Neural crest cell (in vitro differentiated cells): ENCODE measurements at regions not wholly inside any gene's neighbourhood (a gene's known extent, or its start where the extent isn't known, plus 50 kb on each side); places are given as distances from the start of the nearest gene placed in this dataset.
"Not testable (repeated sequence)": the region's sequence is repeated elsewhere in the genome, so short reads cannot be mapped to it uniquely, and the experiment has no call there.

Source experiments
- DNase-seq: peaks from one replicate; pipeline ENCODE4 v3.0.0; 2021; ENCODE audit warnings: low read depth, mixed read lengths, low spot score
- H3K27ac Mint-ChIP-seq: one replicate; pipeline ENCODE4 v1.8.0; 2021; ENCODE audit warnings: mild to moderate bottlenecking, mixed read lengths; ENCODE audit not compliant: unreplicated experiment
- H3K27me3 Mint-ChIP-seq: 2 replicates; pipeline ENCODE4 v1.8.0; 2021; ENCODE audit warnings: low read depth, mild to moderate bottlenecking, mixed read lengths
- H3K36me3 Mint-ChIP-seq: 2 replicates; pipeline ENCODE4 v1.8.0; 2021; ENCODE audit warnings: low read depth, mild to moderate bottlenecking, mixed read lengths
- H3K4me1 Mint-ChIP-seq: 2 replicates; pipeline ENCODE4 v1.8.0; 2021; ENCODE audit warnings: mixed read lengths
- H3K4me3 Mint-ChIP-seq: one replicate; pipeline ENCODE4 v1.8.0; 2021; ENCODE audit warnings: mild to moderate bottlenecking, mixed read lengths
- H3K9me3 Mint-ChIP-seq: 2 replicates; pipeline ENCODE4 v1.8.0; 2021; ENCODE audit warnings: mixed read lengths
- CTCF ChIP-seq: fragments of 200-600 bp; sonication (generic); conservative IDR thresholded peaks from 2 replicates; pipeline ENCODE4 v1.5.0; 2021; ENCODE audit warnings: antibody characterized with exemption, mild to moderate bottlenecking

GRCh38 chr1:157460381-157460780 is 91.9 kb downstream of the FCRL5 start:
- Mint-ChIP-seq H3K27ac (no peak overlapping the region), H3K36me3 (no peaks in the 10 kb centered on the region), H3K4me3 (no peak overlapping the region), H3K9me3 (no peaks in the 10 kb centered on the region), H3K27me3 (peaks cover 12% of the 10 kb centered on the region), H3K4me1 (no peaks in the 10 kb centered on the region)
- DNase-seq, result no peak
- no peak for TF ChIP-seq CTCF

DNA sequence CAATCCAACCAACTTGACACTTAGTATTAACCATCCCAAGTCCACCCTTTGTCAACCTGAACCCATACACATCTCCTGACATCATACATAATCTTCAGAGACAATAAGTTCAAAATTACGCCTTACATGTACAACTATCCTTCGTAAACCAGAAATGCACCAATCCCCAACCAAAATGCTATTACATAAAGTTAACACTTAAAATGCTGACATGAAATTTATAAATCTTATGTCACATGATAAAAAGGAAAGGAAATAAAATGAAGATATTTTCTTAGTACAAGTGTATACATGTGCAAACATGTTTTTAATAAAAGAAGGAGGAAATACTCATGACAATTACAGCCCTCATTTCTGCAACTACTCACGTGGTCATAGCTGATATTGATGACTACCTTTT is 95.0 kb downstream of the FCRL5 start:
- Mint-ChIP-seq H3K27me3 (peaks cover 16% of the 10 kb centered on the region), H3K9me3 (no peaks in the 10 kb centered on the region), H3K4me3 (no peak overlapping the region), H3K36me3 (no peaks in the 10 kb centered on the region), H3K27ac (no peak overlapping the region), H3K4me1 (no peaks in the 10 kb centered on the region)
- no peak for TF ChIP-seq CTCF
- no peak for DNase-seq

DNA sequence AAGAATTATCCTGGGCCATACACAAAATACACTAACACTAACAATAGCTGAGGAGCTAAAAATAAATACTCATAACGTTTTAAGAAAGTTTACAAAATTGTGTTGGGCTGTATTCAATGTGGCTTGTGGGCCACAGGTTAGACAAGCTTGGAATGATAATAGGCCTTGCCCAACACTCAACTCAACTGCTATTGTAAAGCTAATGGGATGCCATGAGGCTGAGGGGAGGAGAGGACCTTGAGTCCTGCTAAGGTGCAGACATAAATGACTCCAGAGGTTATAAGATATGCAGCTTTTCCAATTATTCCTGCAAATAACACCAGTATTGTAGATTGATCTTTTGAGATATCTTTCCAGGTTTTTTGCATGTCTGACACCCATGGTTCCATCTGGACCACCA is 97.0 kb downstream of the FCRL5 start:
- no peaks in the 10 kb centered on the region for H3K4me1 Mint-ChIP-seq
- H3K27ac Mint-ChIP-seq, result no peak overlapping the region
- no peak overlapping the region for H3K4me3 Mint-ChIP-seq
- no peak for TF ChIP-seq CTCF
- peaks cover 16% of the 10 kb centered on the region for H3K27me3 Mint-ChIP-seq
- H3K36me3 Mint-ChIP-seq, result no peaks in the 10 kb centered on the region
- H3K9me3 Mint-ChIP-seq, result no peaks in the 10 kb centered on the region
- no peak for DNase-seq

DNA sequence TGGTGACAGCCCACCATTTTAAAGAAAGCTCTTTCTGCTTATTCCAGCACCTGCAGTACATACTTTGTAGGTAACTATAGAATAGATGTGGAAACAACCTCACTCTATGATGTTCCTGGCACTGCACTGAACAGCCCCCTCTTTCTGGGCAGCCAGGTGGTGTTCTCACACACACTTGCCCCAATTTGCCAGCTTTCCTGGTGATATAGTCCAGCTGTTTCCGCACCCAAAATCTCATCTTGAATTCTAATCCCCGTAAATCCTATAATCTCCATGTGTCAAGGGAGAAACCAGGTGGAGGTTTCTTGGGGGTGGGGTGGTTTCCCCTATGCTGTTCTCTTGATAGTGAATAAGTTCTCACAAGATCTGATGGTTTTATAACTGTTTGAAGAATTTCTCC is 102.2 kb downstream of the FCRL5 start:
- peaks cover 2% of the 10 kb centered on the region for H3K27me3 Mint-ChIP-seq
- no peak for DNase-seq
- TF ChIP-seq CTCF, result no peak
- no peaks in the 10 kb centered on the region for H3K4me1 Mint-ChIP-seq
- no peaks in the 10 kb centered on the region for H3K36me3 Mint-ChIP-seq
- H3K4me3 Mint-ChIP-seq, result no peak overlapping the region
- H3K27ac Mint-ChIP-seq, result no peak overlapping the region
- H3K9me3 Mint-ChIP-seq, result no peaks in the 10 kb centered on the region

- Mint-ChIP-seq H3K27me3 (no peaks in the 10 kb centered on the region), H3K36me3 (no peaks in the 10 kb centered on the region), H3K4me1 (no peaks in the 10 kb centered on the region), H3K4me3 (no peak overlapping the region), H3K27ac (no peak overlapping the region), H3K9me3 (no peaks in the 10 kb centered on the region)
- no peak for TF ChIP-seq CTCF
- DNase-seq, result no peak
Measured at GRCh38 chr1:157448636-157449035, 103.7 kb downstream of the FCRL5 start.

- H3K9me3 Mint-ChIP-seq, DNase-seq, H3K27me3 Mint-ChIP-seq, H3K4me1 Mint-ChIP-seq, H3K27ac Mint-ChIP-seq, H3K4me3 Mint-ChIP-seq, H3K36me3 Mint-ChIP-seq: not testable (repeated sequence)
Measured at GRCh38 chr1:157446356-157446755, 106.0 kb downstream of the FCRL5 start.

DNA sequence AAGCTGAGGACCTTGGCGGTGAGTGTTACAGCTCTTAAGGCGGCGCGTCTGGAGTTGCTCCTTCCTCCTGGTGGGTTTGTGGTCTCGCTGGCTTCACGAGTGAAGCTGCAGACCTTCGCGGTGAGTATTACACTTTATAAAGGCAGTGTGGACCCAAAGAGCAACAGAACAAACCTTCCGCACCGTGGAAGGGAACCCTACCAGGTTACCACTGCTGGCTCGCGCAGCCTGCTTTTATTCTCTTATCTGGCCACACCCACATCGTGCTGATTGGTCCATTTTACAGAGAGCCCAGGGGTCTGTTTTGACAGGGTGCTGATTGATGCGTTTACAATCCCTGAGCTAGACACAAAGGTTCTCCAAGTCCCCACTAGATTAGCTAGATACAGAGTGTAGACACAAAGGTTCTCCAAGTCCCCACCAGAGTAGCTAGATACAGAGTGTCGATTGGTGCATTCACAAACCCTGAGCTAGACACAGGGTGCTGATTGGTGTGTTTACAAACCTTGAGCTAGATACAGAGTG is 106.6 kb downstream of the FCRL5 start:
- H3K36me3 Mint-ChIP-seq, H3K27ac Mint-ChIP-seq, H3K4me1 Mint-ChIP-seq, DNase-seq, H3K4me3 Mint-ChIP-seq, H3K9me3 Mint-ChIP-seq, H3K27me3 Mint-ChIP-seq: not testable (repeated sequence)
